H9 (cell line): ENCODE measurements at regions not wholly inside any gene's neighbourhood (a gene's known extent, or its start where the extent isn't known, plus 50 kb on each side); places are given as distances from the start of the nearest gene placed in this dataset.

Experiments
- DNase-seq: peaks from one replicate; pipeline ENCODE4 v3.0.0-alpha.2; 2017
- H2AFZ ChIP-seq: one replicate; pipeline ENCODE4 v1.6.1; 2013; ENCODE audit warnings: mild to moderate bottlenecking, low read length, control low read depth, moderate library complexity
- H2AK5ac ChIP-seq: 2 replicates; pipeline ENCODE4 v1.6.1; 2013; ENCODE audit warnings: low read length, control low read depth, mixed read lengths; ENCODE audit not compliant: insufficient read length
- H2BK120ac ChIP-seq: one replicate; pipeline ENCODE4 v1.6.1; 2013; ENCODE audit warnings: low read depth, mild to moderate bottlenecking, low read length, control low read depth, inconsistent platforms; ENCODE audit not compliant: poor library complexity, severe bottlenecking
- H2BK12ac ChIP-seq: 2 replicates; pipeline ENCODE4 v1.6.1; 2013; ENCODE audit warnings: low read length, control low read depth, mixed read lengths, low read depth; ENCODE audit not compliant: insufficient read length
- H2BK15ac ChIP-seq: 2 replicates; pipeline ENCODE4 v1.6.1; 2013; ENCODE audit warnings: low read depth, low read length, control low read depth
- H2BK20ac ChIP-seq: one replicate; pipeline ENCODE4 v1.6.1; 2013; ENCODE audit warnings: low read depth, mild to moderate bottlenecking, low read length, control low read depth, inconsistent platforms; ENCODE audit not compliant: poor library complexity, severe bottlenecking
- H2BK5ac ChIP-seq: 2 replicates; pipeline ENCODE4 v1.6.1; 2013; ENCODE audit warnings: low read length, control low read depth, mixed read lengths; ENCODE audit not compliant: insufficient read length
- H3K14ac ChIP-seq: 2 replicates; pipeline ENCODE4 v1.6.1; 2013; ENCODE audit warnings: low read length, control low read depth; ENCODE audit not compliant: insufficient read depth
- H3K18ac ChIP-seq: 2 replicates; pipeline ENCODE4 v1.6.1; 2013; ENCODE audit warnings: low read depth, mild to moderate bottlenecking, mixed read lengths, low read length, control low read depth; ENCODE audit not compliant: insufficient read length
- H3K23ac ChIP-seq: 2 replicates; pipeline ENCODE4 v1.6.1; 2013; ENCODE audit warnings: low read length, control low read depth, mixed read lengths, low read depth; ENCODE audit not compliant: insufficient read length
- H3K23me2 ChIP-seq: 2 replicates; pipeline ENCODE4 v1.6.1; 2013; ENCODE audit warnings: low read depth, mild to moderate bottlenecking, mixed read lengths, low read length, control low read depth; ENCODE audit not compliant: insufficient read length, poor library complexity, severe bottlenecking
- H3K27ac ChIP-seq: 2 replicates; pipeline ENCODE4 v1.5.1; 2013; ENCODE audit warnings: low read length, control low read depth, mixed read lengths, low read depth; ENCODE audit not compliant: insufficient read length
- H3K27me3 ChIP-seq: 2 replicates; pipeline ENCODE4 v1.6.1; 2013; ENCODE audit warnings: low read length, control low read depth, inconsistent platforms; ENCODE audit not compliant: insufficient read depth
- H3K4ac ChIP-seq: 2 replicates; pipeline ENCODE4 v1.6.1; 2013; ENCODE audit warnings: low read depth, mild to moderate bottlenecking, control low read depth, inconsistent platforms, low read length, moderate library complexity
- H3K4me1 ChIP-seq: 2 replicates; pipeline ENCODE4 v1.6.1; 2013; ENCODE audit warnings: low read length, control low read depth, inconsistent platforms; ENCODE audit not compliant: insufficient read depth
- H3K4me2 ChIP-seq: 2 replicates; pipeline ENCODE4 v1.6.1; 2013; ENCODE audit warnings: low read length, control low read depth, mixed read lengths; ENCODE audit not compliant: insufficient read length, insufficient read depth
- H3K56ac ChIP-seq: 2 replicates; pipeline ENCODE4 v1.6.1; 2013; ENCODE audit warnings: low read depth, mild to moderate bottlenecking, mixed read lengths, low read length, control low read depth; ENCODE audit not compliant: insufficient read length
- H3K79me1 ChIP-seq: 2 replicates; pipeline ENCODE4 v1.6.1; 2013; ENCODE audit warnings: low read depth, mild to moderate bottlenecking, moderate library complexity, low read length, control low read depth, inconsistent platforms; ENCODE audit not compliant: insufficient read depth, poor library complexity, severe bottlenecking
- H3K79me2 ChIP-seq: 2 replicates; pipeline ENCODE4 v1.6.1; 2013; ENCODE audit warnings: low read length, control low read depth, inconsistent platforms; ENCODE audit not compliant: insufficient read depth
- H3K9ac ChIP-seq: 2 replicates; pipeline ENCODE4 v1.6.1; 2013; ENCODE audit warnings: low read length, control low read depth, mixed read lengths; ENCODE audit not compliant: insufficient read length; ENCODE audit errors: extremely low read depth
- H3K9me3 ChIP-seq: one replicate; pipeline ENCODE4 v1.6.1; 2013; ENCODE audit warnings: low read depth, low read length, inconsistent platforms; ENCODE audit not compliant: control insufficient read depth
- H3T11ph ChIP-seq: one replicate; pipeline ENCODE4 v1.6.1; 2013; ENCODE audit warnings: mild to moderate bottlenecking, low read length, control low read depth, inconsistent platforms
- H4K20me1 ChIP-seq: one replicate; pipeline ENCODE4 v1.6.1; 2013; ENCODE audit not compliant: control insufficient read depth, insufficient read length, insufficient read depth
- H4K5ac ChIP-seq: 2 replicates; pipeline ENCODE4 v1.6.1; 2013; ENCODE audit warnings: low read depth, mild to moderate bottlenecking, mixed read lengths, low read length, control low read depth; ENCODE audit not compliant: insufficient read length
- H4K8ac ChIP-seq: replicated peaks from 2 replicates; pipeline ENCODE4 v1.6.1; 2013; ENCODE audit warnings: low read length, control low read depth, mixed read lengths, low read depth; ENCODE audit not compliant: insufficient read length
- H4K91ac ChIP-seq: 2 replicates; pipeline ENCODE4 v1.6.1; 2013; ENCODE audit warnings: low read depth, mild to moderate bottlenecking, moderate library complexity, mixed read lengths, low read length, control low read depth; ENCODE audit not compliant: insufficient read length
- H3K27ac Mint-ChIP-seq, 3 experiments: 2 replicates in 2 of 3; 3 replicates in 1 of 3; pipeline ENCODE4 v1.8.0; 2020 to 2021; ENCODE audit warnings: mixed read lengths in 3 of 3, mild to moderate bottlenecking in 1 of 3, moderate library complexity in 1 of 3
- H3K27me3 Mint-ChIP-seq: 2 replicates; pipeline ENCODE4 v1.8.0; 2021; ENCODE audit warnings: low read depth, mild to moderate bottlenecking, moderate library complexity, mixed read lengths
- H3K36me3 Mint-ChIP-seq, 3 experiments: 2 replicates in 2 of 3; 3 replicates in 1 of 3; pipeline ENCODE4 v1.8.0; 2020 to 2021; ENCODE audit warnings: low read depth in 3 of 3, mixed read lengths in 3 of 3; ENCODE audit not compliant: insufficient read depth in 1 of 3
- H3K4me1 Mint-ChIP-seq, 2 experiments: 2 replicates each; pipeline ENCODE4 v1.8.0; 2020; ENCODE audit warnings: mixed read lengths in 2 of 2
- H3K4me3 Mint-ChIP-seq, 2 experiments: 2 replicates in 1 of 2; 3 replicates in 1 of 2; pipeline ENCODE4 v1.8.0; 2020 to 2021; ENCODE audit warnings: mild to moderate bottlenecking in 2 of 2, mixed read lengths in 2 of 2, moderate library complexity in 1 of 2
- H3K9me3 Mint-ChIP-seq, 2 experiments: 2 replicates in 1 of 2; 3 replicates in 1 of 2; pipeline ENCODE4 v1.8.0; 2020; ENCODE audit warnings: mild to moderate bottlenecking in 2 of 2, mixed read lengths in 2 of 2, moderate library complexity in 1 of 2
- CTCF ChIP-seq: fragments of 200-600 bp; sonication (generic); conservative IDR thresholded peaks from 3 replicates; pipeline ENCODE4 v1.8.0; 2021; ENCODE audit warnings: antibody characterized with exemption, mild to moderate bottlenecking
- WGBS: extraction: QIAGEN DNeasy Blood & Tissue Kit; methylation state at CpG from one replicate; pipeline ENCODE4 v1.1.7; 2013; ENCODE audit warnings: missing lambda C conversion rate, low lambda C conversion rate, mixed read lengths; ENCODE audit not compliant: insufficient read length; ENCODE audit errors: extremely low coverage; 5-methylcytosine and 5-hydroxymethylcytosine counted together

GRCh38 chr10:106111246-106111645 lies 1053.3 kb downstream of the SORCS1 start:
- H2BK120ac ChIP-seq, result no peak overlapping the region
- no peak overlapping the region for H3K56ac ChIP-seq
- no peak overlapping the region for H2BK12ac ChIP-seq
- no peak overlapping the region for H2AK5ac ChIP-seq
- no peak overlapping the region for H4K91ac ChIP-seq
- H3K4ac ChIP-seq, result no peak overlapping the region
- no peaks in the 10 kb centered on the region for H3K9me3 ChIP-seq
- H4K5ac ChIP-seq, result no peak overlapping the region
- Mint-ChIP-seq H3K9me3 (peaks cover 0 to 3% of the 10 kb centered on the region in 2 experiments; a peak in 1 of 5 replicates), H3K27me3 (peaks cover 2% of the 10 kb centered on the region; the same call in 1 of the 2 replicates), H3K4me3 (no peak overlapping the region), H3K4me1 (no peaks in the 10 kb centered on the region), H3K36me3 (peaks cover 0 to 2% (median 0%) of the 10 kb centered on the region in 3 experiments; a peak in 2 of 7 replicates), H3K27ac (no peak overlapping the region)
- H2BK5ac ChIP-seq, result no peak overlapping the region
- no peak overlapping the region for H4K8ac ChIP-seq
- no peak overlapping the region for H3K18ac ChIP-seq
- H3K14ac ChIP-seq, result no peak overlapping the region
- no peak overlapping the region for H3K4me2 ChIP-seq
- H3T11ph ChIP-seq, result no peak overlapping the region
- no peaks in the 10 kb centered on the region for H3K27me3 ChIP-seq
- H3K23ac ChIP-seq, result no peak overlapping the region
- no peaks in the 10 kb centered on the region for H3K4me1 ChIP-seq
- no peak overlapping the region for H3K27ac ChIP-seq
- no peaks in the 10 kb centered on the region for H4K20me1 ChIP-seq
- no peak overlapping the region for H2AFZ ChIP-seq
- no peak overlapping the region for H3K9ac ChIP-seq
- H3K79me1 ChIP-seq, result no peaks in the 10 kb centered on the region
- H2BK15ac ChIP-seq, result no peak overlapping the region
- TF ChIP-seq CTCF, result no peak
- DNase-seq, result no peak
- H3K79me2 ChIP-seq, result no peaks in the 10 kb centered on the region
- no CpG with 5 or more reads among the region's 1 CpG for WGBS
- no peak overlapping the region for H2BK20ac ChIP-seq
- no peaks in the 10 kb centered on the region for H3K23me2 ChIP-seq
